Memory B cell (primary cell): ENCODE measurements at regions not wholly inside any gene's neighbourhood (a gene's known extent, or its start where the extent isn't known, plus 50 kb on each side); places are given as distances from the start of the nearest gene placed in this dataset.
"Not testable (repeated sequence)": the region's sequence is repeated elsewhere in the genome, so short reads cannot be mapped to it uniquely, and the experiment has no call there.

Experiments used
- ATAC-seq: fragments of 150-1000 bp; cut with Tn5 transposase; 2 replicates; pipeline ENCODE4 v1.10.0; 2021; ENCODE audit warnings: low read depth, mild to moderate bottlenecking, moderate library complexity
- DNase-seq, 2 donors: peaks; one replicate each; pipeline ENCODE4 v3.0.0; 2022; ENCODE audit warnings: low spot score in 2 of 2
- H3K27ac Mint-ChIP-seq: one replicate; pipeline ENCODE4 v1.8.0; 2022; ENCODE audit warnings: mild to moderate bottlenecking, moderate library complexity, mixed read lengths
- H3K27me3 Mint-ChIP-seq: one replicate; pipeline ENCODE4 v1.8.0; 2022; ENCODE audit warnings: mixed read lengths
- H3K36me3 Mint-ChIP-seq: one replicate; pipeline ENCODE4 v1.8.0; 2022; ENCODE audit warnings: mild to moderate bottlenecking, mixed read lengths
- H3K4me1 Mint-ChIP-seq: one replicate; pipeline ENCODE4 v1.8.0; 2022; ENCODE audit warnings: mixed read lengths
- H3K4me3 Mint-ChIP-seq: one replicate; pipeline ENCODE4 v1.8.0; 2022; ENCODE audit warnings: mild to moderate bottlenecking, moderate library complexity, mixed read lengths
- H3K9me3 Mint-ChIP-seq: one replicate; pipeline ENCODE4 v1.8.0; 2022; ENCODE audit warnings: mixed read lengths

GRCh38 chr7:42722716-42723115, 189.2 kb downstream of the C7orf25 start:
- no peak for ATAC-seq
- Mint-ChIP-seq H3K9me3 (no peaks in the 10 kb centered on the region), H3K36me3 (no peaks in the 10 kb centered on the region), H3K4me3 (no peak overlapping the region), H3K27ac (no peak overlapping the region), H3K27me3 (no peaks in the 10 kb centered on the region), H3K4me1 (no peaks in the 10 kb centered on the region)
- DNase-seq = no peak

GRCh38 chr7:42722198-42722597, 189.7 kb downstream of the C7orf25 start:
- H3K36me3 Mint-ChIP-seq = no peaks in the 10 kb centered on the region
- no peak overlapping the region for H3K27ac Mint-ChIP-seq
- ATAC-seq = no peak
- no peak overlapping the region for H3K4me3 Mint-ChIP-seq
- peaks cover 1% of the 10 kb centered on the region for H3K9me3 Mint-ChIP-seq
- H3K4me1 Mint-ChIP-seq = no peaks in the 10 kb centered on the region
- H3K27me3 Mint-ChIP-seq = no peaks in the 10 kb centered on the region
- DNase-seq = no peak

GRCh38 chr7:42720991-42721796, 190.7 kb downstream of the C7orf25 start:
- H3K9me3 Mint-ChIP-seq = peaks cover 4% of the 10 kb centered on the region
- H3K4me1 Mint-ChIP-seq = no peaks in the 10 kb centered on the region
- DNase-seq (no peak), ATAC-seq (no peak)
- no peaks in the 10 kb centered on the region for H3K36me3 Mint-ChIP-seq
- H3K27me3 Mint-ChIP-seq = no peaks in the 10 kb centered on the region
- H3K4me3 Mint-ChIP-seq = no peak overlapping the region
- H3K27ac Mint-ChIP-seq = no peak overlapping the region

GRCh38 chr7:42720012-42720411, 191.9 kb downstream of the C7orf25 start:
- H3K4me1 Mint-ChIP-seq = no peaks in the 10 kb centered on the region
- H3K36me3 Mint-ChIP-seq = no peaks in the 10 kb centered on the region
- no peaks in the 10 kb centered on the region for H3K27me3 Mint-ChIP-seq
- H3K9me3 Mint-ChIP-seq = peaks cover 4% of the 10 kb centered on the region
- H3K27ac Mint-ChIP-seq = no peak overlapping the region
- DNase-seq = no peak
- no peak for ATAC-seq
- H3K4me3 Mint-ChIP-seq = no peak overlapping the region

GRCh38 chr7:42718466-42718865, 193.4 kb downstream of the C7orf25 start:
- H3K27ac Mint-ChIP-seq, H3K9me3 Mint-ChIP-seq, H3K4me3 Mint-ChIP-seq, ATAC-seq, H3K27me3 Mint-ChIP-seq, H3K36me3 Mint-ChIP-seq, DNase-seq, H3K4me1 Mint-ChIP-seq: not testable (repeated sequence)

- H3K27ac Mint-ChIP-seq = no peak overlapping the region
- peaks cover 7% of the 10 kb centered on the region for H3K9me3 Mint-ChIP-seq
- H3K27me3 Mint-ChIP-seq = no peaks in the 10 kb centered on the region
- H3K4me1 Mint-ChIP-seq = no peaks in the 10 kb centered on the region
- DNase-seq (no peak), ATAC-seq (no peak)
- no peaks in the 10 kb centered on the region for H3K36me3 Mint-ChIP-seq
- no peak overlapping the region for H3K4me3 Mint-ChIP-seq
Observed at GRCh38 chr7:42714356-42714755, 197.5 kb downstream of the C7orf25 start.

- no peak overlapping the region for H3K27ac Mint-ChIP-seq
- no peaks in the 10 kb centered on the region for H3K36me3 Mint-ChIP-seq
- ATAC-seq (no peak), DNase-seq (no peak)
- no peaks in the 10 kb centered on the region for H3K4me1 Mint-ChIP-seq
- peaks cover 1% of the 10 kb centered on the region for H3K27me3 Mint-ChIP-seq
- peaks cover 5% of the 10 kb centered on the region for H3K9me3 Mint-ChIP-seq
- no peak overlapping the region for H3K4me3 Mint-ChIP-seq
Observed at GRCh38 chr7:42709284-42709683, 202.6 kb downstream of the C7orf25 start.

GRCh38 chr7:42704710-42705109, 207.2 kb downstream of the C7orf25 start:
- Mint-ChIP-seq H3K27ac (no peak overlapping the region), H3K27me3 (peaks cover 1% of the 10 kb centered on the region), H3K4me1 (no peaks in the 10 kb centered on the region), H3K9me3 (peaks cover 1% of the 10 kb centered on the region), H3K36me3 (no peaks in the 10 kb centered on the region), H3K4me3 (no peak overlapping the region)
- ATAC-seq = no peak
- DNase-seq = no peak

- no peak for ATAC-seq
- Mint-ChIP-seq H3K4me1 (no peaks in the 10 kb centered on the region), H3K4me3 (no peak overlapping the region), H3K9me3 (no peaks in the 10 kb centered on the region), H3K27ac (no peak overlapping the region), H3K36me3 (no peaks in the 10 kb centered on the region), H3K27me3 (no peaks in the 10 kb centered on the region)
- DNase-seq = no peak
Observed at GRCh38 chr7:42702647-42703046, 209.2 kb downstream of the C7orf25 start.

- Mint-ChIP-seq H3K27me3 (peaks cover 2% of the 10 kb centered on the region), H3K36me3 (no peaks in the 10 kb centered on the region), H3K4me3 (no peak overlapping the region), H3K9me3 (no peaks in the 10 kb centered on the region), H3K4me1 (no peaks in the 10 kb centered on the region), H3K27ac (no peak overlapping the region)
- DNase-seq (no peak), ATAC-seq (no peak)
Observed at GRCh38 chr7:42700406-42701327, 211.2 kb downstream of the C7orf25 start.

GRCh38 chr7:42699380-42700178, 212.3 kb downstream of the C7orf25 start:
- no peak for ATAC-seq

GRCh38 chr7:42698600-42699374, 213.1 kb downstream of the C7orf25 start:
- Mint-ChIP-seq H3K27ac (no peak overlapping the region), H3K4me1 (no peaks in the 10 kb centered on the region), H3K36me3 (no peaks in the 10 kb centered on the region), H3K9me3 (no peaks in the 10 kb centered on the region), H3K4me3 (no peak overlapping the region), H3K27me3 (peaks cover 4% of the 10 kb centered on the region)
- DNase-seq (no peak), ATAC-seq (no peak)

More at GRCh38 chr7:42699380-42700178, 212.3 kb downstream of the C7orf25 start:
- Mint-ChIP-seq H3K4me3 (no peak overlapping the region), H3K36me3 (no peaks in the 10 kb centered on the region), H3K27me3 (peaks cover 3% of the 10 kb centered on the region), H3K27ac (no peak overlapping the region), H3K4me1 (no peaks in the 10 kb centered on the region), H3K9me3 (no peaks in the 10 kb centered on the region)
- DNase-seq = no peak

- Mint-ChIP-seq H3K9me3 (no peaks in the 10 kb centered on the region), H3K4me3 (no peak overlapping the region), H3K27me3 (peaks cover 4% of the 10 kb centered on the region), H3K36me3 (no peaks in the 10 kb centered on the region), H3K27ac (no peak overlapping the region), H3K4me1 (no peaks in the 10 kb centered on the region)
- DNase-seq = no peak
- no peak for ATAC-seq
Observed at GRCh38 chr7:42694894-42695507, 216.9 kb downstream of the C7orf25 start.
